GM19395 (cell line): ENCODE measurements at regions not wholly inside any gene's neighbourhood (a gene's known extent, or its start where the extent isn't known, plus 50 kb on each side); places are given as distances from the start of the nearest gene placed in this dataset.

Experiments used
- ATAC-seq: cut with Tn5 transposase; IDR thresholded peaks from one replicate; pipeline ENCODE4 v1.9.1; 2021; ENCODE audit warnings: mild to moderate bottlenecking, moderate library complexity; ENCODE audit not compliant: unreplicated experiment

DNA sequence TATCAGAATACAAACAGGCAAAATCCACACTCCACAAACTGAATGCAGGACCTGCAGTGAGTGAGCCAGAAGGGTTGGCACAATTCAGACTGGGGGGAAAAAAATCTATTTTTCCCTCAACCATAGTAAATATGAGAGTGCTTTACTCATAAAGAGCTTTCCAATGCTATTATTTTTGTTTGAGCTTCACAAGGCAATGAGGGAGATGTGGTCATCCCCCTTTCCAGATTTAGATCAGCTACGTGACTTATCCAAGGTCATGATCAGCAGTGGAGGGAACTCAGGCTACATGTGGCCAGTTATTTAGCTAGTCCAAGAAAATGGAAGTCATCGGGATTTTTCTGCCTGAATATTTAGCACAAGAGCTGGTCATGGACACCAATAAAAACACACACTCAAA lies 120.4 kb upstream of the KLF7 start:
- ATAC-seq, result no peak

GRCh38 chr2:207288628-207289027 lies 122.9 kb upstream of the KLF7 start:
- no peak for ATAC-seq

DNA sequence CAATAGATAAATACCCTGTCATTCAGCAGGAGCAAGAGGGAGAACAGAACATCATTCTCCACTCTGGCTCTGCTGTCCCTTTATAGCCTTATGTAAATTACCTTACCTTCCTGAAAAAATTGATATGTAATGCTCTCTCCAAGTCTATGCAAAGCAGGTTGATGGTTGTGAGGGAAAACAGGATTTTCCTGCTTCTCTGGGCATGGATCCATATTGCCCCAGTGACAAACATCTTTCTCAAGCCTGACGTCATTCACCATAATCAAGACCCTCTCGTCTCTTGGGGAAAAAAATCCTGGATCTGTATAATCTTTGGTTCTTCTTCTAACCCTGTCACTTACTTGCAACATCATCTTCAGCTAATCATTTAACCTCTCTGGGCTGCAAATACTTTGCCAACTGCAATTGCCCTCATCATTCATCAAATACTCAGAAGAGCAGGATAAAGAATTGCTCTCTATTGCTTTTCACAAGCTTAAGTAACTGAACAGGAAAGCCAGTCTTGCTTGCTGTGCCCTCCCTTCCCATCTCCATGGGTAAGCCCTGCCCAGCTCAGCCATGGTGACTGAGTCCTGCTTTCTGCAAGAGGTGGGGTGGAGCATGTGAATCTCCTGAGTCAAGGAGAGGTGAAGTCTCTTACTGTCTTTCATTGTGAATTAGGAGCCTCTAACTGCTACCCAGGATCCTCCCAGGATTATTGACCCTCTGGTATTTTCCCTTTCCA lies 123.7 kb upstream of the KLF7 start:
- no peak for ATAC-seq

DNA sequence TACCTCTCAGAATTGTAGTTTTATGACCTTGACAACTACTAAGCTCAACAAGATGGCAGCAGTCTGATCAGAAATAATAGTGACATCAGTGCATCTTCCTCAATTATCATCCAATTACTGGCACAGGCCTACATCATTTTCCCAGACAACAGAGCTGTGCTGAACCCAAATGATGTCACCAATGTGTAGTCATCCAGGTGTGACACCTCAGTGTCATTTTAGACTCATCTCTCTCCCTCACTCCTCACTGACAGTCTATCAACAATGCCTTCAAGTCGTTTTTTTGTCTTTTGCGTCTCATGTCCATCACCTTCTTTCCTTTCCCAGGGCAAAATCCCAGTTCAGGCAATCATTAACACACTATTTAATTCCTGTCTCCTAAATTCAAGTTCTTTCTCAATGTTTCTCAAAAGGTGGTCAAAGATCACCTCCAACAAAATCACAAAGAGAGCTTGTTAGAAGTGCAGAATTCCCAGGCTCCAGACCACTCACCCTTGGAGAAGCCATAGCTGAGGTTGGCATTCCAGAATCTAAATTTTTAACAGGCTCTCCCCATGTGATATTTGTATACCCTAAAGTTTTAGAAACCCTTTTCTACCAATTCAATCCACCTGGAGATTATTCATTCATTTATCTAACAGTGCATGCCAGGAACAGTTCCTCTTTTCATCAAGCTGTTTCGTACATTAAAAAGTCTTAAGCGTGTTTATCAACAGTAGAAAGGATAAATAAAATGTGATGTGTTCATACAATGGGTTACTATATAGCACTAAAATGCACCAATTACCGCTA lies 125.3 kb upstream of the KLF7 start:
- no peak for ATAC-seq

GRCh38 chr2:207291625-207292252 lies 126.0 kb upstream of the KLF7 start:
- ATAC-seq, result peak; percentile 55

GRCh38 chr2:207296265-207296948 lies 130.7 kb upstream of the KLF7 start:
- ATAC-seq, result no peak

DNA sequence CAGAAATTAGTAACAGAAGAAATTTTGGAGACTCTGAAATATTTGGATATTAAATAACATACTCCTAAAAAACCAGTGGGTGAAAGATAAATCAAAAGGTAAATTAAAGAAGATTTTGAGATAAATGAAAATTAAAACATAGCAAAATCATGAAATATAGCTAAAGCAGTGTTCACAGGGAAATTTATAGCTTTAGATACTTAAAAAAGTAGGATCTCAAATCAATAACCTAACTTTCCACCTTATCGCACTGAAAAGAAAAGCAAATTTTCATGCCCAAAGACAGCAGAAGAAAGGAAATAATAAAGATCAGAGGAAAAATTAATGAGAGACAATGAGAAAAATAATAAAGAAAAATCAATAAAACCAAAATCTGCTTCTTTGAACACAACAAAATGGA lies 135.1 kb upstream of the KLF7 start:
- no peak for ATAC-seq

GRCh38 chr2:207304761-207305160 lies 139.0 kb upstream of the KLF7 start:
- ATAC-seq, result no peak

GRCh38 chr2:207308519-207309224 lies 142.9 kb upstream of the KLF7 start:
- no peak for ATAC-seq

GRCh38 chr2:207311316-207312005 lies 145.7 kb upstream of the KLF7 start:
- peak; percentile 78 for ATAC-seq

- no peak for ATAC-seq
Observed at GRCh38 chr2:207312006-207312356, 146.2 kb upstream of the KLF7 start.

DNA sequence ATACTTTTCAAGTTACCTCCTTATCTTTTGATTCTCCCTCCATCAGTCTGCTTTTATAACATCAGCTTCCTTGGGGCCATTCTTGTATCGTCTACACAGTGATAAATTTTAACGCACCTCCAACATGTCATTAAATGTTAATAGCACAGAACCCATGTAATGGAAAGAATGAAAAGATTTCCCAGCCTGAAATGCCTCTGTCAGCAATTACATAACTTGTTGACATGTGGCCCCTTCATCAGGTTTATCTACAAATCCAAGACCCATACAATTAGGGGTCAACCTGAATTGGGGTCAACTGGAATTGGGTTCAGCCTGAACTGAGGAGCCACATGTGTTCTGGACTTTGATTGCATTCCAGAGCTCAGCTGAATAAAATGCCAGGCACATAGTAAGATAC lies 148.2 kb upstream of the KLF7 start:
- ATAC-seq, result no peak

- no peak for ATAC-seq
Observed at GRCh38 chr2:207315131-207315530, 149.4 kb upstream of the KLF7 start.

GRCh38 chr2:207316484-207316883 lies 150.7 kb upstream of the KLF7 start:
- no peak for ATAC-seq

- no peak for ATAC-seq
Observed at GRCh38 chr2:207316906-207317305, 151.2 kb upstream of the KLF7 start.

- ATAC-seq, result no peak
Observed at GRCh38 chr2:207317378-207317984, 151.7 kb upstream of the KLF7 start.

DNA sequence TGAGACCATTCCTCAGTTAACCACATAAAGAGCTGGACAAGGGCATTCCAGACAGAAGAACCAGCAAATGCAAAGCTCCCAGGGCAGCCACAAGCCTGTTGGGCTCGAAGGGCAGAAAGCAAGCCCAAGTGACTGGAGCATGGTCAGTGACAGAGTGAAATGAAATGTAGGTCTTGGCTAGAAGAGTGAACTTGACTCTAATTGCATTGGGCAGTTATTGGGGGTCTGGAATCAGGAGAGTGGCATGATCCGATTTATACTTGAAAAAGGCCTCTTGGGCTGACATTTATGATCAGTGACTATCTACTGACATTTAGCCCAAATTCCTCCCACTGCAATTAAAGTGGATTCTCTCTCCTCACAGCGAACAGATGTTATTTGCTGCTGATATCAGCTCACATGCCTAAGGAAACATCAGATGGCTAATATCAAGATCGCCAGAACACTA lies 152.5 kb upstream of the KLF7 start:
- no peak for ATAC-seq

DNA sequence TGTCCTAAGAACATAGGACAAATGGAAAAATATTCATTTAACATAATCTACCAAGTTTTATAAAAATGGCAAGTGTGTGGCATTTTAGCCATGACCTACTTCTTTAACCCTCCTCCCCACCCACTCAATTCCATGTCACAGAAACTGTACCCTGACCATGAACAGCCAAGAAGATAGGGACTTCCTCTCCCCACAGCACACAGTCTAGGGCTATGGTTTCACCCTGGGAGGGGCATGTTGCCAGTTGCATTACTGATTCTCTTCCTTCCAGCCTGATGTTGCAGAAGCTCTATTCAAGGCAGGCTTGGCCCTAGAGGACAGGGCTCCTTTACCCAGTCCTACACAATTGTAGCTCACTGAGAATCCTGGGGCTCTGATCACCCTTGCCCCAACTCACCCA lies 153.6 kb upstream of the KLF7 start:
- ATAC-seq, result no peak

GRCh38 chr2:207320381-207321159 lies 154.8 kb upstream of the KLF7 start:
- ATAC-seq, result no peak
